ENCODE measurements at regions not wholly inside any gene's neighbourhood (a gene's known extent, or its start where the extent isn't known, plus 50 kb on each side); places are given as distances from the start of the nearest gene placed in this dataset.

GRCh38 chr5:53160895-53161294, 51.3 kb upstream of the MOCS2 start:
- no peak for FAIRE-seq
- Histone ChIP-seq H3K36me3 (ENCODE audit: control insufficient read depth, insufficient read depth, low read length) (no peaks in the 10 kb centered on the region), H3K27me3 (ENCODE audit: control insufficient read depth, insufficient read depth, low read length) (no peaks in the 10 kb centered on the region), H3K4me3 (ENCODE audit: low read depth, low read length) (no peak overlapping the region)
- TF ChIP-seq CTCF (IDR thresholded peaks at IDR 0.05; ENCODE audit: insufficient read depth, low read length, severe bottlenecking): no peak
- DNase-seq (ENCODE audit: low read depth): no peak

DNA sequence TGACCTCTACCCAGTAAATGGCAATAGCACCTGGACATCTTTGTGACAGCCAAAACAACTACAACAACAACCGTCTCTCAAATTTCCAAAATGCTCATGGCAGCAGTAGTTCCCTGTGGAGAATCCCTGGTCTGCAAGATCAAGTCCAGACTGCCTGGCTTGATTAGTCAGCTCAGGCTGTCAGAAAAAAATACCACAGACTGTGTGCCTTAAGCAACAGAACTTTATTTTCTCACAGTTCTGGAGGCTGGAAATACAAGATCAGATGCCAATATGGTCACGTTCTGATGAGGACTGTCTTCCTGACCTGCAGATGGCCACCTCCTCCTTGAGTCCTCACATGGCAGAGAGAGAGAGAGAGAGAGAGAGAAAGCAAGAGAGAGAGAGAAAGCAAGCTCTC, 52.3 kb upstream of the MOCS2 start:
- no peaks in the 10 kb centered on the region for H3K27me3 ChIP-seq (ENCODE audit: control insufficient read depth, insufficient read depth, low read length)
- no peak for TF ChIP-seq CTCF (IDR thresholded peaks at IDR 0.05; ENCODE audit: insufficient read depth, low read length, severe bottlenecking)
- no peak overlapping the region for H3K4me3 ChIP-seq (ENCODE audit: low read depth, low read length)
- FAIRE-seq (peak; percentile 83), DNase-seq (ENCODE audit: low read depth) (peak; percentile 61)
- no peaks in the 10 kb centered on the region for H3K36me3 ChIP-seq (ENCODE audit: control insufficient read depth, insufficient read depth, low read length)

- no peak for TF ChIP-seq CTCF (IDR thresholded peaks at IDR 0.05; ENCODE audit: insufficient read depth, low read length, severe bottlenecking)
- Histone ChIP-seq H3K27me3 (ENCODE audit: control insufficient read depth, insufficient read depth, low read length) (no peaks in the 10 kb centered on the region), H3K4me3 (ENCODE audit: low read depth, low read length) (no peak overlapping the region), H3K36me3 (ENCODE audit: control insufficient read depth, insufficient read depth, low read length) (no peaks in the 10 kb centered on the region)
- DNase-seq (ENCODE audit: low read depth) (no peak), FAIRE-seq (no peak)
Measured at GRCh38 chr5:53164478-53165165, 55.1 kb upstream of the MOCS2 start.

GRCh38 chr5:53165431-53166182, 56.0 kb upstream of the MOCS2 start:
- Histone ChIP-seq H3K27me3 (ENCODE audit: control insufficient read depth, insufficient read depth, low read length) (no peaks in the 10 kb centered on the region), H3K4me3 (ENCODE audit: low read depth, low read length) (no peak overlapping the region), H3K36me3 (ENCODE audit: control insufficient read depth, insufficient read depth, low read length) (no peaks in the 10 kb centered on the region)
- FAIRE-seq: no peak
- DNase-seq (ENCODE audit: low read depth): no peak
- no peak for TF ChIP-seq CTCF (IDR thresholded peaks at IDR 0.05; ENCODE audit: insufficient read depth, low read length, severe bottlenecking)

DNA sequence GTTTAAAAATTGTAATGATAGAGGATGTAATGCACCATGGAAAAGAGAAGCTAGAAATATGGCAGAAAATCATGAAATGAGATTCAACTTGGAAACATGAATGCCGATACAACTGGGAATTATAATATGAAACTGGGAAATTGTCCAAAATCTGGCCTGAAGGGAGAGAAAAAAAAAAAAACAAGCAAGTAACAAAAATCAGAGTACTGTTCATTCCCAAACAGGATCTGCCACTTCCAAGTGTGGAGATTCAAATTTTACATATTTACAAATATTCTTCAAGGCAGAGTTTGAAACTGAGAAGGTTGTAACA, 56.6 kb upstream of the MOCS2 start:
- no peak for TF ChIP-seq CTCF (IDR thresholded peaks at IDR 0.05; ENCODE audit: insufficient read depth, low read length, severe bottlenecking)
- Histone ChIP-seq H3K36me3 (ENCODE audit: control insufficient read depth, insufficient read depth, low read length) (no peaks in the 10 kb centered on the region), H3K27me3 (ENCODE audit: control insufficient read depth, insufficient read depth, low read length) (no peaks in the 10 kb centered on the region), H3K4me3 (ENCODE audit: low read depth, low read length) (no peak overlapping the region)
- no peak for FAIRE-seq
- DNase-seq (ENCODE audit: low read depth): no peak
